ENCODE measurements at regions not wholly inside any gene's neighbourhood (a gene's known extent, or its start where the extent isn't known, plus 50 kb on each side); places are given as distances from the start of the nearest gene placed in this dataset.

GRCh38 chr6:92887871-92888270 lies 531.5 kb downstream of the EPHA7 start:
- Histone ChIP-seq H3K27ac (ENCODE audit: low read depth, low read length, poor library complexity, severe bottlenecking) (no peak overlapping the region), H3K27me3 (replicated peaks; ENCODE audit: insufficient read depth, low read depth, low read length, poor library complexity) (no peaks in the 10 kb centered on the region), H3K36me3 (ENCODE audit: insufficient read depth, low read length, poor library complexity, severe bottlenecking) (no peaks in the 10 kb centered on the region), H3K4me1 (ENCODE audit: insufficient read depth, low read length, poor library complexity, severe bottlenecking) (no peaks in the 10 kb centered on the region), H3K4me3 (ENCODE audit: low read depth, low read length, poor library complexity, severe bottlenecking) (no peak overlapping the region), H3K9me3 (ENCODE audit: low read depth, low read length, poor library complexity, severe bottlenecking) (no peaks in the 10 kb centered on the region)
- intact Hi-C loops (cut with micrococcal nuclease; ENCODE audit: unreplicated experiment) = no loop called here
- CTCF ChIA-PET = no interaction called here
- TF ChIP-seq EZH2 (IDR thresholded peaks at IDR 0.05; ENCODE audit: borderline replicate concordance, low read depth, low read length, poor library complexity, severe bottlenecking) (no peak), CTCF (conservative IDR thresholded peaks at IDR 0.05; ENCODE audit: low read depth, low read length) (no peak)
- DNase-seq (ENCODE audit: low spot score) = no peak
- BruUV-seq (replicated peaks) = no TSS peak
- POLR2A ChIA-PET (ENCODE audit: low non-redundant PET) = no interaction called here

GRCh38 chr6:92879526-92879925 lies 539.8 kb downstream of the EPHA7 start:
- Histone ChIP-seq H3K36me3 (ENCODE audit: insufficient read depth, low read length, poor library complexity, severe bottlenecking) (no peaks in the 10 kb centered on the region), H3K4me1 (ENCODE audit: insufficient read depth, low read length, poor library complexity, severe bottlenecking) (no peaks in the 10 kb centered on the region), H3K27ac (ENCODE audit: low read depth, low read length, poor library complexity, severe bottlenecking) (no peak overlapping the region), H3K9me3 (ENCODE audit: low read depth, low read length, poor library complexity, severe bottlenecking) (peaks cover 3% of the 10 kb centered on the region), H3K27me3 (replicated peaks; ENCODE audit: insufficient read depth, low read depth, low read length, poor library complexity) (no peaks in the 10 kb centered on the region), H3K4me3 (ENCODE audit: low read depth, low read length, poor library complexity, severe bottlenecking) (no peak overlapping the region)
- no peak for TF ChIP-seq CTCF (conservative IDR thresholded peaks at IDR 0.05; ENCODE audit: low read depth, low read length)
- no peak for TF ChIP-seq EZH2 (IDR thresholded peaks at IDR 0.05; ENCODE audit: borderline replicate concordance, low read depth, low read length, poor library complexity, severe bottlenecking)
- intact Hi-C loops (cut with micrococcal nuclease; ENCODE audit: unreplicated experiment) = no loop called here
- BruUV-seq (replicated peaks) = no TSS peak
- ChIA-PET POLR2A (ENCODE audit: low non-redundant PET) (no interaction called here), CTCF (no interaction called here)
- DNase-seq (ENCODE audit: low spot score) = no peak

- no peak overlapping the region for H3K4me3 ChIP-seq (ENCODE audit: low read depth, low read length, poor library complexity, severe bottlenecking)
- CTCF ChIA-PET = no interaction called here
- no peak for DNase-seq (ENCODE audit: low spot score)
- no TSS peak for BruUV-seq (replicated peaks)
- H3K36me3 ChIP-seq (ENCODE audit: insufficient read depth, low read length, poor library complexity, severe bottlenecking) = no peaks in the 10 kb centered on the region
- H3K9me3 ChIP-seq (ENCODE audit: low read depth, low read length, poor library complexity, severe bottlenecking) = no peaks in the 10 kb centered on the region
- TF ChIP-seq CTCF (conservative IDR thresholded peaks at IDR 0.05; ENCODE audit: low read depth, low read length) (no peak), EZH2 (IDR thresholded peaks at IDR 0.05; ENCODE audit: borderline replicate concordance, low read depth, low read length, poor library complexity, severe bottlenecking) (no peak)
- POLR2A ChIA-PET (ENCODE audit: low non-redundant PET) = no interaction called here
- H3K27me3 ChIP-seq (replicated peaks; ENCODE audit: insufficient read depth, low read depth, low read length, poor library complexity) = no peaks in the 10 kb centered on the region
- no peaks in the 10 kb centered on the region for H3K4me1 ChIP-seq (ENCODE audit: insufficient read depth, low read length, poor library complexity, severe bottlenecking)
- intact Hi-C loops (cut with micrococcal nuclease; ENCODE audit: unreplicated experiment) = no loop called here
- no peak overlapping the region for H3K27ac ChIP-seq (ENCODE audit: low read depth, low read length, poor library complexity, severe bottlenecking)
Measured at GRCh38 chr6:92864966-92865555, 554.3 kb downstream of the EPHA7 start.

Data from A673 (cell line).